ENCODE measurements at regions not wholly inside any gene's neighbourhood (a gene's known extent, or its start where the extent isn't known, plus 50 kb on each side); places are given as distances from the start of the nearest gene placed in this dataset.

DNA sequence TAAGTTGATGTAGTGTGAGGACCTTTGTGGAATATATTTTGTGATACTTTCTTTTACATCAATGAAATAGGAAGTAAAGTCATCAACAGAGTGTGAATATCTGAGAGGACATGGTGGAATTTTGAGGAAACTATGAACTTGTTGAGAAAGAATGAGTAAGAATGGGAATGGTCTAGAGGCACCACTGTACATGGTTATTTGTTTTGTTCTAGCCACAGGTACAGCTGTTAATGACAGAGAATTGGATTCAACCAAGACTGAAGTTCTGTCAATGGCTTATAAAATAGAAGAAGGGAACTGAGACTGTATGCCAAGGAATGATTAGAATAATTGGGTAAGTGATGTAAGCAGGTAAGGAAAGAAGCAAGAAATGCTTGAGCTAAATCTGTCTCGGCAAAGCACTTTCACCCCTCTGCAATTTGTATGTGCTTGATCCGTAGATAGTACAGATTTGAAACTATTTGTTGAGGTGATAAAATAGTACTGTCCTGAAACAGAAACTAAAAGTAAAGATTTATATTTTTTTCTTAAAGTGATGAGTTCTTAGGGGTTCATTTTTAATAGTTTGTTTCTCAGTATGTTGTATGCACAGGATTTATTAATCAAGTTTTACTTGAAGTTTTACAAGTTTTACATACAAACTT, 468.8 kb upstream of the SMC2 start:
- H3K4me1 Mint-ChIP-seq (ENCODE audit: low read depth), result no peaks in the 10 kb centered on the region
- H3K27ac Mint-ChIP-seq, result no peak overlapping the region
- H3K36me3 Mint-ChIP-seq (ENCODE audit: low read depth), result no peaks in the 10 kb centered on the region
- TF ChIP-seq, protein P1, sequence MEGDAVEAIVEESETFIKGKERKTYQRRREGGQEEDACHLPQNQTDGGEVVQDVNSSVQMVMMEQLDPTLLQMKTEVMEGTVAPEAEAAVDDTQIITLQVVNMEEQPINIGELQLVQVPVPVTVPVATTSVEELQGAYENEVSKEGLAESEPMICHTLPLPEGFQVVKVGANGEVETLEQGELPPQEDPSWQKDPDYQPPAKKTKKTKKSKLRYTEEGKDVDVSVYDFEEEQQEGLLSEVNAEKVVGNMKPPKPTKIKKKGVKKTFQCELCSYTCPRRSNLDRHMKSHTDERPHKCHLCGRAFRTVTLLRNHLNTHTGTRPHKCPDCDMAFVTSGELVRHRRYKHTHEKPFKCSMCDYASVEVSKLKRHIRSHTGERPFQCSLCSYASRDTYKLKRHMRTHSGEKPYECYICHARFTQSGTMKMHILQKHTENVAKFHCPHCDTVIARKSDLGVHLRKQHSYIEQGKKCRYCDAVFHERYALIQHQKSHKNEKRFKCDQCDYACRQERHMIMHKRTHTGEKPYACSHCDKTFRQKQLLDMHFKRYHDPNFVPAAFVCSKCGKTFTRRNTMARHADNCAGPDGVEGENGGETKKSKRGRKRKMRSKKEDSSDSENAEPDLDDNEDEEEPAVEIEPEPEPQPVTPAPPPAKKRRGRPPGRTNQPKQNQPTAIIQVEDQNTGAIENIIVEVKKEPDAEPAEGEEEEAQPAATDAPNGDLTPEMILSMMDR (IDR thresholded peaks at IDR 0.05), result no peak
- ATAC-seq, result no peak
- H3K27me3 Mint-ChIP-seq, result no peaks in the 10 kb centered on the region
- ChIA-PET CTCF (no interaction called here), POLR2A (no interaction called here)
- H3K9me3 Mint-ChIP-seq, result no peaks in the 10 kb centered on the region
- intact Hi-C loops (cut with micrococcal nuclease), result no loop called here
- no peak for DNase-seq
- H3K4me3 Mint-ChIP-seq, result no peak overlapping the region

DNA sequence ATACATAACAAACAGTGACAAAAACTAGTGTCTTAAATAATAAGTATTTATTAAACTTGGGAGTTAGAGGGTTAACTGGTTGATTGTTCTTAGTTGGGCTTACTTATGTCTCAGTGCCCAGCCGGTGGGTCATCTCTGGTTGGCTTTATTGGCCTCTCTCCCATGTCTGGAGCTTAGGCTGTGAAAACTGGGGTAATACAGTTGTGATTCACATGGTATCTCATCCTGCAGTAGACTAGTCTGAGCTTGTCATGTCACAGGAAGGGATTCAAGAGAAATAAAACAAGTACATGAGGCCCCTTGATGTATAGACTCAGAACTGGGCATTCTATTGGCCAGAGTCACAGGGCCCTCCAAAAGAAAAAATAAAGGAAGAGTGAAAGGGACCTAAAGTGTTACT, 466.4 kb upstream of the SMC2 start:
- Mint-ChIP-seq H3K4me1 (ENCODE audit: low read depth) (no peaks in the 10 kb centered on the region), H3K4me3 (no peak overlapping the region), H3K36me3 (ENCODE audit: low read depth) (no peaks in the 10 kb centered on the region), H3K27ac (no peak overlapping the region), H3K9me3 (no peaks in the 10 kb centered on the region), H3K27me3 (no peaks in the 10 kb centered on the region)
- CTCF ChIA-PET, result no interaction called here
- TF ChIP-seq, protein P1 (IDR thresholded peaks at IDR 0.05), result no peak
- DNase-seq, result no peak
- POLR2A ChIA-PET, result no interaction called here
- intact Hi-C loops (cut with micrococcal nuclease), result no loop called here
- no peak for ATAC-seq

DNA sequence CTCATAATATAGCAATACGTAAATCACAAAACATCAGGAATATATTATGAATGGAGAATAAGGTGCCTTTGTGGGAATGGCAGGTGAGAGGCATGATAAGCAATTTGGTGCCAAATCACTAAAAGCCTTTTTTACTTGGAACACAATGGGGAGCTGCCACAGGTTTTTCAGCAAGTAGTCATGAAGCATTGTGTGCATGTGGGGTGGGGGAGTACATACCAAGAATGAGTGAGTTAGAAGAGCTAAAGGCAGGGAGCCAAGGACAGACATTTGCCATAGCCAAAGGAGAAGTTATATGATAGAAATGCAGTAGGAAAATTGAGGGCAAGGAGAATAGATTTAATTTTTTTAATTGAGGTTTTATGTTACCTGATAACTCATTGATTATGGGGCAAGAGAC, 445.0 kb upstream of the SMC2 start:
- TF ChIP-seq, protein P1 (IDR thresholded peaks at IDR 0.05), result no peak
- Mint-ChIP-seq H3K27me3 (no peaks in the 10 kb centered on the region), H3K36me3 (ENCODE audit: low read depth) (no peaks in the 10 kb centered on the region), H3K27ac (no peak overlapping the region), H3K9me3 (no peaks in the 10 kb centered on the region), H3K4me1 (ENCODE audit: low read depth) (no peaks in the 10 kb centered on the region), H3K4me3 (no peak overlapping the region)
- DNase-seq (no peak), ATAC-seq (no peak)
- POLR2A ChIA-PET, result no interaction called here
- CTCF ChIA-PET, result no interaction called here
- intact Hi-C loops (cut with micrococcal nuclease), result no loop called here

DNA sequence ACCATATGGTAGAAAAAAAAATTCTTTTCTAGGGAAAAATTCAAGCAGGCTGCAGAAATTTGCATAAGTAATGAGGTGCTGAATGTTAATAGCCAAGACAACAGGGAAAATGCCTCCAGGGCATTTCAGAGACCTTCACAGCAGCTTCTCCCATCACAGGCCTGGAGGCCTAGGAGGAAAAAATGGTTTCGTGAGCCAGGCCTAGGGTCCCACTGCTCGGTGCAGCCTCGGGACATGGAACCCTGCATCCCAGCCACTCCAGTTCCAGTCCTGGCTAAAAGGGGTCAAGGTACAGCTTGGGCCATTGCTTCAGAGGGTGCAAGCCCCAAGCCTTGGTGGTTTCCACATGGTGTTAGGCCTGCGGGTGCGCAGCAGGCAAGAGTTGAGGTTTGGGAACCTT, 436.0 kb upstream of the SMC2 start:
- ATAC-seq (no peak), DNase-seq (no peak)
- peaks cover 2% of the 10 kb centered on the region for H3K9me3 Mint-ChIP-seq
- no peaks in the 10 kb centered on the region for H3K4me1 Mint-ChIP-seq (ENCODE audit: low read depth)
- H3K4me3 Mint-ChIP-seq, result no peak overlapping the region
- intact Hi-C loops (cut with micrococcal nuclease), result no loop called here
- ChIA-PET CTCF (no interaction called here), POLR2A (no interaction called here)
- H3K27ac Mint-ChIP-seq, result no peak overlapping the region
- TF ChIP-seq, protein P1 (IDR thresholded peaks at IDR 0.05), result no peak
- H3K36me3 Mint-ChIP-seq (ENCODE audit: low read depth), result no peaks in the 10 kb centered on the region
- no peaks in the 10 kb centered on the region for H3K27me3 Mint-ChIP-seq

DNA sequence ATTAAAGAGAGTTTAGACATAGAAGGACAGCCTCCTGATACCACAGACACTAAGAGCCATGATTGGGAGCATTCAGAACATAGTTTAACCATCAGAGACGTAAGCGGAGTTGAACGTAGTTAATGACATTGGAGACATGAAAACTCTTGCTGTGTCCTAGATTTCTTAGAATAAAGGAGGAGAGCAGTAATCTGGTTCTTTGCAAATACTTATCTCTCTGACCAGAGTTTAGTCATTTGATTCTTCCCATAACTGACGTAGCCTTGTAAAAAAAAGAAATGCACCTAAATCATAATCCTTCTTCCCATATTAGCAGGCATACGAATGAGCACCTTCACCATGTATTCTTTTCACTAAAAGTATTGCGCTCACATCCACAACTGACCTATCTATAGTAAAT, 433.3 kb upstream of the SMC2 start:
- ChIA-PET CTCF (no interaction called here), POLR2A (no interaction called here)
- Mint-ChIP-seq H3K27ac (no peak overlapping the region), H3K27me3 (no peaks in the 10 kb centered on the region), H3K4me3 (no peak overlapping the region), H3K36me3 (ENCODE audit: low read depth) (no peaks in the 10 kb centered on the region), H3K9me3 (peaks cover 1% of the 10 kb centered on the region), H3K4me1 (ENCODE audit: low read depth) (no peaks in the 10 kb centered on the region)
- intact Hi-C loops (cut with micrococcal nuclease), result no loop called here
- TF ChIP-seq, protein P1 (IDR thresholded peaks at IDR 0.05), result no peak
- ATAC-seq, result no peak
- no peak for DNase-seq
